ENCODE measurements at regions not wholly inside any gene's neighbourhood (a gene's known extent, or its start where the extent isn't known, plus 50 kb on each side); places are given as distances from the start of the nearest gene placed in this dataset.

DNA sequence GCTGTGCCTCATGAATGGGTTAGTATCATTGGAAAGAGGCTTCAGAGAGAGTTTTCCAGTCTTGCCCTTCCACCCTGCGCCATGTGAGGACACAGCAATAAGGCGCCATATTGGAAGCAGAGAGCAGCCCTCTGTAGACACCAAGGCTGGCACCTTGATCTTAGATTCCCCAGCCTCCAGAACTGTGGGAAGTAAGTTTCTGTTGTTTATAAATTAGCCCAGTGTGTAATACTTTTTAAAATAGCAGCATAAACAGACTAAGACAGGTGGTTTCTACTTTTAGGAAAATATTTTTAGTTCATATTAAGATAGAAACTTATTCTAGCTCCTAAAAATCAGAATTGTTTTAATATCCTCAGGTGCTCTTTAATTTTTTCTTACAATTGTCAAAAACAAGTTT is 117.9 kb downstream of the TM9SF2 start:
- Mint-ChIP-seq H3K9me3 (peaks cover 0 to 3% (median 0%) of the 10 kb centered on the region in 7 donors), H3K4me1 (peaks cover 4% of the 10 kb centered on the region), H3K36me3 (no peaks in the 10 kb centered on the region), H3K27me3 (ENCODE audit: low read depth in 3 of 3) (peaks cover 0 to 7% (median 3%) of the 10 kb centered on the region in 3 donors), H3K4me3 (no peak overlapping the region), H3K27ac (no peak overlapping the region)
- no peaks in the 10 kb centered on the region for H3K27me3 ChIP-seq (ENCODE audit: control insufficient read depth in 2 of 2, insufficient read depth in 2 of 2, low read length in 2 of 2)
- no peak overlapping the region for H3K4me2 ChIP-seq (replicated peaks; ENCODE audit: extremely low read depth, low read length, poor library complexity, severe bottlenecking)
- intact Hi-C loops (cut with micrococcal nuclease) = loop anchor here in 1 of 2 donors (10.0 kb wide), 2 partner anchors 174 to 1056 kb away; partner anchors contain the start of gene TMTC4
- TF ChIP-seq, protein P1, sequence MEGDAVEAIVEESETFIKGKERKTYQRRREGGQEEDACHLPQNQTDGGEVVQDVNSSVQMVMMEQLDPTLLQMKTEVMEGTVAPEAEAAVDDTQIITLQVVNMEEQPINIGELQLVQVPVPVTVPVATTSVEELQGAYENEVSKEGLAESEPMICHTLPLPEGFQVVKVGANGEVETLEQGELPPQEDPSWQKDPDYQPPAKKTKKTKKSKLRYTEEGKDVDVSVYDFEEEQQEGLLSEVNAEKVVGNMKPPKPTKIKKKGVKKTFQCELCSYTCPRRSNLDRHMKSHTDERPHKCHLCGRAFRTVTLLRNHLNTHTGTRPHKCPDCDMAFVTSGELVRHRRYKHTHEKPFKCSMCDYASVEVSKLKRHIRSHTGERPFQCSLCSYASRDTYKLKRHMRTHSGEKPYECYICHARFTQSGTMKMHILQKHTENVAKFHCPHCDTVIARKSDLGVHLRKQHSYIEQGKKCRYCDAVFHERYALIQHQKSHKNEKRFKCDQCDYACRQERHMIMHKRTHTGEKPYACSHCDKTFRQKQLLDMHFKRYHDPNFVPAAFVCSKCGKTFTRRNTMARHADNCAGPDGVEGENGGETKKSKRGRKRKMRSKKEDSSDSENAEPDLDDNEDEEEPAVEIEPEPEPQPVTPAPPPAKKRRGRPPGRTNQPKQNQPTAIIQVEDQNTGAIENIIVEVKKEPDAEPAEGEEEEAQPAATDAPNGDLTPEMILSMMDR (IDR thresholded peaks at IDR 0.05) = no peak
- H3K27ac ChIP-seq (ENCODE audit: low read depth in 1 of 2, low read length in 2 of 2) = no peak overlapping the region
- DNase-seq = no peak
- H3K36me3 ChIP-seq (replicated peaks in 1 of 2; ENCODE audit: control insufficient read depth in 1 of 2, insufficient read depth in 2 of 2, low read length in 2 of 2) = no peaks in the 10 kb centered on the region
- H4K20me1 ChIP-seq (ENCODE audit: insufficient read depth, low read length) = no peaks in the 10 kb centered on the region
- 89% methylated on average over 2 of the region's 2 CpGs for WGBS (ENCODE audit: insufficient coverage)
- H3K79me2 ChIP-seq (ENCODE audit: insufficient read depth, low read length) = no peaks in the 10 kb centered on the region
- H3K4me1 ChIP-seq (ENCODE audit: control insufficient read depth in 1 of 2, insufficient read depth in 2 of 2, low read length in 2 of 2) = no peaks in the 10 kb centered on the region
- H3K4me3 ChIP-seq (replicated peaks in 1 of 3; ENCODE audit: low read depth in 2 of 3, low read length in 3 of 3) = no peak overlapping the region
- no peak overlapping the region for H2AFZ ChIP-seq (ENCODE audit: insufficient read depth, low read depth, low read length, poor library complexity, severe bottlenecking)
- H3K9ac ChIP-seq (ENCODE audit: insufficient read depth, low read length, poor library complexity, severe bottlenecking) = no peak overlapping the region
- no peaks in the 10 kb centered on the region for H3K9me3 ChIP-seq (replicated peaks in 1 of 2; ENCODE audit: control insufficient read depth in 1 of 2, insufficient read depth in 1 of 2, low read length in 2 of 2)

DNA sequence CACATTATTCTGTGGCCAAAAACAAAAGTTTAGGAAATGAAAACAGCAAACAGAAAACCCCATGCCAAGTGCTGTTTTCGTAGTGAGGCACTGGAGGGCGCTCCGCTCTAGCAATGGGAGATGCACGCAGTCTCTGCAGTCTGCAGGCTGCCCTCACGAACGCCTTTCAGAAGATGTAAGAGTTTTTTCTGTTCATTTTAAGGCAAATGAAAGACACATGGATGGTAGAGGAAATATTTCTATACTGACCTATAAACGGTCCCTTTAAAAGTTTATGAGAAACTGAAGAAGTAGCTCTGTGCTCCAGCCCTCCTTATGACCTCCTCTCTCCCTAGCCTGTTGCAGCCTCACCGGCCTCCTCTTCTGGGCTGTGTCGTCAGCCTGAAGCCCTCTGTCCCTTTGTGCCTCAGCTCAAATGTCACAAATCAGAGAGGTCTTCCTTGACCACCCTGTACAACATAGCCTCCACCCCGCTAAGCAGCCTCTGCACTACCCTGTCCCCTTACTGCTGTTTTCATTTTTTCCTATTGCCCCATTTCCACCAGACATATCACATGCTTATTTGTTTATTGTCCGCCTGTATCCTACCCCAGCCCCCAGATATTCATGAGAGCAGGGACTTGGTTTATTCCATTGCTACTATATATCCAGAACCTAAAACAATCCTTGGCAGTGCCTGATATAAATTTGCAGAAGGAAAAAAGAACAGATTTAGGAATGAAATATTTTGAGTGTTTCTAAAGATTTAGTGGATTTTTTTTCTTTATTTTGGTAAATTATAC is 116.4 kb downstream of the TM9SF2 start:
- no peak overlapping the region for H3K4me3 ChIP-seq (replicated peaks in 1 of 3; ENCODE audit: low read depth in 2 of 3, low read length in 3 of 3)
- no peaks in the 10 kb centered on the region for H3K4me1 ChIP-seq (ENCODE audit: control insufficient read depth in 1 of 2, insufficient read depth in 2 of 2, low read length in 2 of 2)
- H3K4me1 Mint-ChIP-seq = peaks cover 4% of the 10 kb centered on the region
- no peak overlapping the region for H3K9ac ChIP-seq (ENCODE audit: insufficient read depth, low read length, poor library complexity, severe bottlenecking)
- H3K36me3 ChIP-seq (replicated peaks in 1 of 2; ENCODE audit: control insufficient read depth in 1 of 2, insufficient read depth in 2 of 2, low read length in 2 of 2) = no peaks in the 10 kb centered on the region
- no peak overlapping the region for H3K4me3 Mint-ChIP-seq
- H4K20me1 ChIP-seq (ENCODE audit: insufficient read depth, low read length) = no peaks in the 10 kb centered on the region
- H3K27me3 ChIP-seq (ENCODE audit: control insufficient read depth in 2 of 2, insufficient read depth in 2 of 2, low read length in 2 of 2) = no peaks in the 10 kb centered on the region
- no peak overlapping the region for H2AFZ ChIP-seq (ENCODE audit: insufficient read depth, low read depth, low read length, poor library complexity, severe bottlenecking)
- no peak overlapping the region for H3K27ac ChIP-seq (ENCODE audit: low read depth in 1 of 2, low read length in 2 of 2)
- H3K9me3 ChIP-seq (replicated peaks in 1 of 2; ENCODE audit: control insufficient read depth in 1 of 2, insufficient read depth in 1 of 2, low read length in 2 of 2) = no peaks in the 10 kb centered on the region
- intact Hi-C loops (cut with micrococcal nuclease) = loop anchor here in 1 of 2 donors (10.0 kb wide), 2 partner anchors 173 to 1057 kb away; partner anchors contain the start of gene TMTC4
- H3K4me2 ChIP-seq (replicated peaks; ENCODE audit: extremely low read depth, low read length, poor library complexity, severe bottlenecking) = no peak overlapping the region
- peak in 1 of 3 donors; percentile 5 for DNase-seq
- H3K27ac Mint-ChIP-seq = peak overlapping the region in 1 of 7 donors; percentile 60
- TF ChIP-seq, protein P1 (IDR thresholded peaks at IDR 0.05) = peak; percentile 42
- no peaks in the 10 kb centered on the region for H3K79me2 ChIP-seq (ENCODE audit: insufficient read depth, low read length)
- peaks cover 0 to 8% (median 3%) of the 10 kb centered on the region in 3 donors for H3K27me3 Mint-ChIP-seq (ENCODE audit: low read depth in 3 of 3)
- no peaks in the 10 kb centered on the region for H3K36me3 Mint-ChIP-seq
- peaks cover 0 to 3% (median 0%) of the 10 kb centered on the region in 7 donors for H3K9me3 Mint-ChIP-seq
- 93% methylated on average over 3 of the region's 11 CpGs for WGBS (ENCODE audit: insufficient coverage)
